ENCODE measurements at regions not wholly inside any gene's neighbourhood (a gene's known extent, or its start where the extent isn't known, plus 50 kb on each side); places are given as distances from the start of the nearest gene placed in this dataset.

DNA sequence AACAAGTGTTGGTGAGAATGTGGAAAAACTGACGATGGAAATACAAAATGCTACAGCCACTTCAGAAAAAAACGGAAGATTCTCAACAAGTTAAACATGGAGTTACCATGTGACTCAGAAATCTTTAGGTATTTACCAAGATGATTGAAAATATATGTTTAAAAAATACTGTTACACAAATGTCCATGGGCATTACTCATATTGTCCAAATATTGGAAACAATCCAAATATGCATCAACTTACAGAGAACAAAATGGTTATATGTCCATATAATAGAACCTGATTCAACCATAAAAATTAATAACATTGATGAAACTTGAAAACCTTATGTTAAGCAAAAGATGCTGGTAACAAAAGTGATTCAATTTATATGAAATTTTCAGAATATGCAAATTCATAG lies 1057.7 kb upstream of the TMEM132C start:
- no peaks in the 10 kb centered on the region for H3K4me1 ChIP-seq
- no peaks in the 10 kb centered on the region for H3K27me3 ChIP-seq
- no peak overlapping the region for H3K4me3 ChIP-seq
- WGBS, result 88% methylated on average over 2 of the region's 2 CpGs
- H3K36me3 ChIP-seq, result no peaks in the 10 kb centered on the region
- DNase-seq (ENCODE audit: extremely low spot score), result no peak
- TF ChIP-seq, protein P1, sequence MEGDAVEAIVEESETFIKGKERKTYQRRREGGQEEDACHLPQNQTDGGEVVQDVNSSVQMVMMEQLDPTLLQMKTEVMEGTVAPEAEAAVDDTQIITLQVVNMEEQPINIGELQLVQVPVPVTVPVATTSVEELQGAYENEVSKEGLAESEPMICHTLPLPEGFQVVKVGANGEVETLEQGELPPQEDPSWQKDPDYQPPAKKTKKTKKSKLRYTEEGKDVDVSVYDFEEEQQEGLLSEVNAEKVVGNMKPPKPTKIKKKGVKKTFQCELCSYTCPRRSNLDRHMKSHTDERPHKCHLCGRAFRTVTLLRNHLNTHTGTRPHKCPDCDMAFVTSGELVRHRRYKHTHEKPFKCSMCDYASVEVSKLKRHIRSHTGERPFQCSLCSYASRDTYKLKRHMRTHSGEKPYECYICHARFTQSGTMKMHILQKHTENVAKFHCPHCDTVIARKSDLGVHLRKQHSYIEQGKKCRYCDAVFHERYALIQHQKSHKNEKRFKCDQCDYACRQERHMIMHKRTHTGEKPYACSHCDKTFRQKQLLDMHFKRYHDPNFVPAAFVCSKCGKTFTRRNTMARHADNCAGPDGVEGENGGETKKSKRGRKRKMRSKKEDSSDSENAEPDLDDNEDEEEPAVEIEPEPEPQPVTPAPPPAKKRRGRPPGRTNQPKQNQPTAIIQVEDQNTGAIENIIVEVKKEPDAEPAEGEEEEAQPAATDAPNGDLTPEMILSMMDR (IDR thresholded peaks at IDR 0.05), result no peak
- TF ChIP-seq POLR2A (IDR thresholded peaks at IDR 0.05; ENCODE audit: low read depth) (no peak), EP300 (IDR thresholded peaks at IDR 0.05) (no peak), POLR2AphosphoS5 (IDR thresholded peaks at IDR 0.05) (no peak)
- no peak overlapping the region for H3K27ac ChIP-seq (replicated peaks in 1 of 4)
- H3K9me3 ChIP-seq, result no peaks in the 10 kb centered on the region
- intact Hi-C loops (cut with DNase I), result no loop called here

DNA sequence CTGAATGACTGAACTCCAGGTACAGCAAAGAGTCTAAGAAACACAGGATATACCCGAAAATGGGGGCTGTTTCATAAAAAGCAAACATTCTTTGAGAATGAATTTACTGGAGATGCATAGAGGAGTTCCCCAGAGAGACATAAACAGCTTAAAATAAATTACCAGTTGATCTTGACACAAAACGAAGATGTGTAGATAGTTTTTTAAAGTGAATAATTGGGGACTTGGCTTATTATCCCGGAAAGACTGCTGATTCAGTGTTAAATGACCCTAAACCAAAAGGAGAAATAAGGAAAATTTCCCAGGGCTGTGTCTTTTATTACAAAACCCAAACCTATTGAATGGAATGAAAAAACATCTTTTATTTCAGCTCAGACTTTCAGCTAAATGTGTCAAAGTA lies 1052.8 kb upstream of the TMEM132C start:
- Histone ChIP-seq H3K4me3 (no peak overlapping the region), H3K27me3 (no peaks in the 10 kb centered on the region), H3K4me1 (no peaks in the 10 kb centered on the region), H3K36me3 (no peaks in the 10 kb centered on the region), H3K9me3 (no peaks in the 10 kb centered on the region), H3K27ac (replicated peaks in 1 of 4) (no peak overlapping the region)
- no peak for DNase-seq (ENCODE audit: extremely low spot score)
- 54% methylated on average over 3 of the region's 3 CpGs for WGBS
- TF ChIP-seq, protein P1 (IDR thresholded peaks at IDR 0.05), result no peak
- no peak for TF ChIP-seq EP300 (IDR thresholded peaks at IDR 0.05)
- no peak for TF ChIP-seq POLR2AphosphoS5 (IDR thresholded peaks at IDR 0.05)
- TF ChIP-seq POLR2A (IDR thresholded peaks at IDR 0.05; ENCODE audit: low read depth), result no peak
- intact Hi-C loops (cut with DNase I), result no loop called here

DNA sequence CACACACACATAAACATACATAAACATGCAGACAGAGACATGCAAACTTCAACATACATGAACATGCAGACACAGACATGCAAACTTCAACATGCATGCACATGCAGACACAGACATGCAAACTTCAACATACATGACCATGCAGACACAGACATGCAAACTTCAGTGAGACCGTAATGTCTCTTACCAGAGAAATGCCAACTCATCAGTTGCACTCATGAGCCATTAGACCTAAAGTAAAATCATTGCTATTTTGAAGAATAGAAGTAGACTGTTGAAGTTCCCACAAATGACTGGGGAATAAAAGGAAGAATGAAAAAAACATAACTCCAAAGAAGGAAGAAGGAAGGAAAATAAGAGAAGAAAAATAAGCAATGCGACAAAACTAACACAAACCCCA lies 1044.0 kb upstream of the TMEM132C start:
- DNase-seq (ENCODE audit: extremely low spot score), result no peak
- H3K27me3 ChIP-seq, result no peaks in the 10 kb centered on the region
- 85% methylated on average over 2 of the region's 2 CpGs for WGBS
- H3K9me3 ChIP-seq, result no peaks in the 10 kb centered on the region
- no peaks in the 10 kb centered on the region for H3K36me3 ChIP-seq
- intact Hi-C loops (cut with DNase I), result no loop called here
- H3K27ac ChIP-seq (replicated peaks in 1 of 4), result no peak overlapping the region
- H3K4me1 ChIP-seq, result no peaks in the 10 kb centered on the region
- TF ChIP-seq POLR2AphosphoS5 (IDR thresholded peaks at IDR 0.05), result no peak
- no peak for TF ChIP-seq EP300 (IDR thresholded peaks at IDR 0.05)
- no peak for TF ChIP-seq POLR2A (IDR thresholded peaks at IDR 0.05; ENCODE audit: low read depth)
- TF ChIP-seq, protein P1 (IDR thresholded peaks at IDR 0.05), result no peak
- H3K4me3 ChIP-seq, result no peak overlapping the region

DNA sequence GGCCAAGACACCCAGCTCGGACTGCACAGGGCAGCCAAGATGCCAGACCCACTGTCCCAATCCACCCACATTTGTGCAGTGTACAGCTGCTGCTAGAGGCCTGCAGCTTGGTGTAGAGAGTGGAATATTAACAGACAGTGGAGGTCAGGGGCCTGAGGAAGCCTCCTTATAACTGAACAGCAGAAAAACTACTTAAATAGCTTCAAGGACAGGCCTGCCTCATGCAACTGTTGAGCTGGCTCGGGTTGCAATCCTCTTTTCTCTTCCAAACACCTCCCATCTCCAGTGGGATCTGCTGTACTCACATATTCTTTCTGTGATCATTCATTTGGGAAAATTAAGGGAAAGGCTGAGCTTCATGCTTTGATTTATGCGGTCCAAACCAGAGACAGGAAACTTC lies 1043.2 kb upstream of the TMEM132C start:
- Histone ChIP-seq H3K4me1 (no peaks in the 10 kb centered on the region), H3K9me3 (no peaks in the 10 kb centered on the region), H3K4me3 (no peak overlapping the region), H3K27me3 (no peaks in the 10 kb centered on the region), H3K36me3 (no peaks in the 10 kb centered on the region), H3K27ac (replicated peaks in 1 of 4) (no peak overlapping the region)
- TF ChIP-seq, protein P1 (IDR thresholded peaks at IDR 0.05), result no peak
- no peak for TF ChIP-seq EP300 (IDR thresholded peaks at IDR 0.05)
- no peak for TF ChIP-seq POLR2A (IDR thresholded peaks at IDR 0.05; ENCODE audit: low read depth)
- TF ChIP-seq POLR2AphosphoS5 (IDR thresholded peaks at IDR 0.05), result no peak
- 25% methylated on average over 2 of the region's 3 CpGs for WGBS
- DNase-seq (ENCODE audit: extremely low spot score), result no peak
- intact Hi-C loops (cut with DNase I), result no loop called here

DNA sequence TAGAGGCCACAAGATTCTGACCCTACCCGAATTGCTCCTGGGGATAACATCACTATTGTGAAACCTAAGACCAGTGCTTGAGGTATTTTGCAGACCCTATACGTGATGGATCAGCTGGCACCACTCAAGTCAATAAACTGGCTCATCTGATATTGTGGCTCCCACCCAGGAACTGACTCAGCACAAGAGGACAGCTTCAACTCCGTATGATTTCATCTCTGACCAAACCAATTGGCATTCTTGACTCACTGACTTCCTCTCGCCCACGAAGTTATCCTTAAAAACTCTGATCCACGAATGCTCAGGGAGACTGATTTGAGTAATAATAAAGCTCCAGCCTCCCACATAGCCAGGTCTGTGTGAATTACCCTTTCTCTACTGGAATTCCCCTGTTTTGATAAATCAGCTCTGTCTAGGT lies 1036.1 kb upstream of the TMEM132C start:
- no peak for TF ChIP-seq POLR2AphosphoS5 (IDR thresholded peaks at IDR 0.05)
- TF ChIP-seq, protein P1 (IDR thresholded peaks at IDR 0.05), result no peak
- TF ChIP-seq EP300 (IDR thresholded peaks at IDR 0.05), result no peak
- TF ChIP-seq POLR2A (IDR thresholded peaks at IDR 0.05; ENCODE audit: low read depth), result no peak
- intact Hi-C loops (cut with DNase I), result no loop called here
- WGBS, result 61% methylated on average over 6 of the region's 6 CpGs
- Histone ChIP-seq H3K27ac (replicated peaks in 1 of 4) (no peak overlapping the region), H3K27me3 (no peaks in the 10 kb centered on the region), H3K9me3 (no peaks in the 10 kb centered on the region), H3K4me3 (no peak overlapping the region), H3K36me3 (no peaks in the 10 kb centered on the region), H3K4me1 (no peaks in the 10 kb centered on the region)
- no peak for DNase-seq (ENCODE audit: extremely low spot score)
